Body of pancreas (tissue), 4 donors: ENCODE measurements at regions not wholly inside any gene's neighbourhood (a gene's known extent, or its start where the extent isn't known, plus 50 kb on each side); places are given as distances from the start of the nearest gene placed in this dataset.
"Not testable (repeated sequence)": the region's sequence is repeated elsewhere in the genome, so short reads cannot be mapped to it uniquely, and the experiment has no call there.

Source experiments
- ATAC-seq: fragments of 150-250 bp; one replicate; pipeline ENCODE4 v1.9.1; 2016
- DNase-seq, 4 donors: peaks; one replicate each; pipeline ENCODE4 v3.0.0-alpha.2; 2019
- H3K27ac ChIP-seq, 4 donors: fragments of 200-600 bp; sonication (generic); 1 replicate in 3 of 4; 2 replicates in 1 of 4; pipeline versions ENCODE4 v1.5.1 to v1.6.1; 2016 to 2019; ENCODE audit warnings: mild to moderate bottlenecking in 1 of 4, mixed read lengths in 1 of 4, moderate library complexity in 1 of 4
- H3K27me3 ChIP-seq, 2 donors: fragments of 200-600 bp; sonication (generic); one replicate each; pipeline ENCODE4 v1.6.0; 2016; ENCODE audit warnings: mild to moderate bottlenecking in 1 of 2
- H3K36me3 ChIP-seq, 2 donors: fragments of 200-600 bp; sonication (generic); replicated peaks in 1 of 2; 2 replicates each; pipeline ENCODE4 v1.5.1; 2016; ENCODE audit warnings: low read depth in 2 of 2; ENCODE audit not compliant: insufficient read depth in 1 of 2
- H3K4me1 ChIP-seq: fragments of 200-600 bp; sonication (generic); one replicate; pipeline ENCODE4 v1.6.0; 2016
- H3K4me3 ChIP-seq, 2 donors: fragments of 200-600 bp; sonication (generic); 1 replicate in 1 of 2; 2 replicates in 1 of 2; pipeline ENCODE4 v1.5.1; 2016 to 2019
- H3K9me3 ChIP-seq, 3 donors: fragments of 200-600 bp; sonication (generic); 1 replicate in 2 of 3; 2 replicates in 1 of 3; pipeline ENCODE4 v1.5.1; 2016
- CTCF ChIP-seq, 7 experiments: fragments of 450-650 bp in 4 of 7; fragments of 200-600 bp in 3 of 7; sonication (generic) in 3 of 7; IDR thresholded peaks; one replicate each; pipeline ENCODE4 v1.5.1; 2016 to 2019; ENCODE audit warnings: antibody characterized with exemption in 7 of 7
- POLR2A ChIP-seq, 3 donors: fragments of 450-650 bp; IDR thresholded peaks; one replicate each; pipeline ENCODE4 v1.6.1; 2016; ENCODE audit warnings: antibody characterized with exemption in 3 of 3, mild to moderate bottlenecking in 2 of 3
- WGBS, 2 donors: methylation state at CpG; one replicate each; pipeline ENCODE4 v1.1.5; 2017; 5-methylcytosine and 5-hydroxymethylcytosine counted together
- intact Hi-C: fragments of 100-400 bp; cut with DNase I; formaldehyde crosslinking; loops from one replicate; pipeline ENCODE4 v1.15.1; 2023

GRCh38 chr2:8328217-8328616 lies 353.6 kb upstream of the ID2 start:
- ATAC-seq (no peak), DNase-seq (no peak)
- no peaks in the 10 kb centered on the region for H3K36me3 ChIP-seq
- H3K4me1 ChIP-seq = peaks cover 9% of the 10 kb centered on the region
- H3K27ac ChIP-seq = no peak overlapping the region
- H3K4me3 ChIP-seq = no peak overlapping the region
- intact Hi-C loops = no loop called here
- no peak for TF ChIP-seq CTCF (IDR thresholded peaks at IDR 0.05)
- no peak for TF ChIP-seq POLR2A (IDR thresholded peaks at IDR 0.05)
- no peaks in the 10 kb centered on the region for H3K9me3 ChIP-seq
- WGBS, 2 donors = 69 to 100% methylated on average over 1 to 4 of the region's 4 CpGs
- H3K27me3 ChIP-seq = no peaks in the 10 kb centered on the region

GRCh38 chr2:8329660-8330622 lies 351.9 kb upstream of the ID2 start:
- no peaks in the 10 kb centered on the region for H3K9me3 ChIP-seq
- H3K4me1 ChIP-seq = peaks cover 9% of the 10 kb centered on the region
- intact Hi-C loops = no loop called here
- no peaks in the 10 kb centered on the region for H3K36me3 ChIP-seq
- no peak overlapping the region for H3K27ac ChIP-seq
- H3K27me3 ChIP-seq = no peaks in the 10 kb centered on the region
- no peak overlapping the region for H3K4me3 ChIP-seq
- WGBS, 2 donors = 57 to 60% methylated on average over 9 to 17 of the region's 17 CpGs
- no peak for TF ChIP-seq POLR2A (IDR thresholded peaks at IDR 0.05)
- peak; percentile 53 for ATAC-seq
- DNase-seq = peak in 3 of 4 donors; percentile 26 to 58 (median 31)

GRCh38 chr2:8331068-8331467 lies 350.8 kb upstream of the ID2 start:
- Histone ChIP-seq H3K9me3 (no peaks in the 10 kb centered on the region), H3K27me3 (no peaks in the 10 kb centered on the region), H3K4me3 (no peak overlapping the region), H3K36me3 (no peaks in the 10 kb centered on the region), H3K27ac (no peak overlapping the region), H3K4me1 (peaks cover 9% of the 10 kb centered on the region)
- intact Hi-C loops = no loop called here
- TF ChIP-seq CTCF (IDR thresholded peaks at IDR 0.05) (no peak), POLR2A (IDR thresholded peaks at IDR 0.05) (no peak)
- ATAC-seq = no peak
- DNase-seq = no peak
- 69 to 90% methylated on average over 4 of the region's 4 CpGs for WGBS, 2 donors

GRCh38 chr2:8332646-8333045 lies 349.2 kb upstream of the ID2 start:
- Histone ChIP-seq H3K27me3 (no peaks in the 10 kb centered on the region), H3K36me3 (no peaks in the 10 kb centered on the region), H3K4me3 (no peak overlapping the region), H3K9me3 (no peaks in the 10 kb centered on the region), H3K4me1 (peaks cover 9% of the 10 kb centered on the region), H3K27ac (no peak overlapping the region)
- ATAC-seq (no peak), DNase-seq (no peak)
- intact Hi-C loops = no loop called here
- TF ChIP-seq POLR2A (IDR thresholded peaks at IDR 0.05) = no peak
- no peak for TF ChIP-seq CTCF (IDR thresholded peaks at IDR 0.05)
- WGBS, 2 donors = 90 to 91% methylated on average over 7 to 9 of the region's 9 CpGs

GRCh38 chr2:8333177-8333831 lies 348.6 kb upstream of the ID2 start:
- Histone ChIP-seq H3K4me3 (no peak overlapping the region), H3K27me3 (no peaks in the 10 kb centered on the region), H3K9me3 (no peaks in the 10 kb centered on the region), H3K36me3 (no peaks in the 10 kb centered on the region), H3K27ac (no peak overlapping the region), H3K4me1 (peaks cover 9% of the 10 kb centered on the region)
- DNase-seq (no peak), ATAC-seq (no peak)
- intact Hi-C loops = no loop called here
- WGBS, 2 donors = 94% methylated on average over 13 of the region's 13 CpGs
- no peak for TF ChIP-seq POLR2A (IDR thresholded peaks at IDR 0.05)
- no peak for TF ChIP-seq CTCF (IDR thresholded peaks at IDR 0.05)

GRCh38 chr2:8333832-8334187 lies 348.0 kb upstream of the ID2 start:
- intact Hi-C loops = not testable (repeated sequence)

More at GRCh38 chr2:8333832-8334187, 348.0 kb upstream of the ID2 start:
- not testable (repeated sequence) for H3K4me3 ChIP-seq, ATAC-seq, DNase-seq, H3K9me3 ChIP-seq, H3K4me1 ChIP-seq, H3K27ac ChIP-seq, H3K27me3 ChIP-seq, H3K36me3 ChIP-seq
- WGBS, 2 donors = 76 to 83% methylated on average over 5 of the region's 5 CpGs
